HK-2 (cell line): ENCODE measurements at regions not wholly inside any gene's neighbourhood (a gene's known extent, or its start where the extent isn't known, plus 50 kb on each side); places are given as distances from the start of the nearest gene placed in this dataset.
A peak's percentile ranks its signal among the peaks of the same experiment; 100 is the strongest.

Source experiments
- DNase-seq: peaks from one replicate; pipeline ENCODE4 v3.0.0-alpha.2; 2018; ENCODE audit not compliant: unreplicated experiment

- no peak for DNase-seq
Measured at GRCh38 chr3:83513677-83514076, 1445.1 kb upstream of the CADM2 start.

GRCh38 chr3:83514130-83514914 is 1444.5 kb upstream of the CADM2 start:
- DNase-seq: peak; percentile 37

GRCh38 chr3:83515123-83515522 is 1443.7 kb upstream of the CADM2 start:
- no peak for DNase-seq

GRCh38 chr3:83523470-83524073 is 1435.2 kb upstream of the CADM2 start:
- peak; percentile 40 for DNase-seq

GRCh38 chr3:83524901-83525300 is 1433.9 kb upstream of the CADM2 start:
- no peak for DNase-seq

GRCh38 chr3:83559082-83559481 is 1399.7 kb upstream of the CADM2 start:
- no peak for DNase-seq

- no peak for DNase-seq
Measured at GRCh38 chr3:83567935-83568334, 1390.9 kb upstream of the CADM2 start.

- no peak for DNase-seq
Measured at GRCh38 chr3:83581546-83581945, 1377.2 kb upstream of the CADM2 start.

- no peak for DNase-seq
Measured at GRCh38 chr3:83601704-83602103, 1357.1 kb upstream of the CADM2 start.

GRCh38 chr3:83622526-83622925 is 1336.3 kb upstream of the CADM2 start:
- no peak for DNase-seq

- no peak for DNase-seq
Measured at GRCh38 chr3:83625261-83625660, 1333.5 kb upstream of the CADM2 start.

- DNase-seq: no peak
Measured at GRCh38 chr3:83628471-83628870, 1330.3 kb upstream of the CADM2 start.

- no peak for DNase-seq
Measured at GRCh38 chr3:83632526-83632925, 1326.3 kb upstream of the CADM2 start.

- DNase-seq: no peak
Measured at GRCh38 chr3:83633758-83634157, 1325.0 kb upstream of the CADM2 start.

- no peak for DNase-seq
Measured at GRCh38 chr3:83649692-83650091, 1309.1 kb upstream of the CADM2 start.

GRCh38 chr3:83655083-83655482 is 1303.7 kb upstream of the CADM2 start:
- DNase-seq: no peak

- no peak for DNase-seq
Measured at GRCh38 chr3:83662381-83662960, 1296.3 kb upstream of the CADM2 start.

GRCh38 chr3:83670416-83670815 is 1288.4 kb upstream of the CADM2 start:
- DNase-seq: no peak

- no peak for DNase-seq
Measured at GRCh38 chr3:83683937-83684598, 1274.7 kb upstream of the CADM2 start.

- DNase-seq: no peak
Measured at GRCh38 chr3:83706669-83707068, 1252.1 kb upstream of the CADM2 start.

- no peak for DNase-seq
Measured at GRCh38 chr3:83715307-83715706, 1243.5 kb upstream of the CADM2 start.

GRCh38 chr3:83729576-83729975 is 1229.2 kb upstream of the CADM2 start:
- no peak for DNase-seq

- DNase-seq: no peak
Measured at GRCh38 chr3:83734656-83735055, 1224.1 kb upstream of the CADM2 start.
